ENCODE measurements at regions not wholly inside any gene's neighbourhood (a gene's known extent, or its start where the extent isn't known, plus 50 kb on each side); places are given as distances from the start of the nearest gene placed in this dataset.

DNA sequence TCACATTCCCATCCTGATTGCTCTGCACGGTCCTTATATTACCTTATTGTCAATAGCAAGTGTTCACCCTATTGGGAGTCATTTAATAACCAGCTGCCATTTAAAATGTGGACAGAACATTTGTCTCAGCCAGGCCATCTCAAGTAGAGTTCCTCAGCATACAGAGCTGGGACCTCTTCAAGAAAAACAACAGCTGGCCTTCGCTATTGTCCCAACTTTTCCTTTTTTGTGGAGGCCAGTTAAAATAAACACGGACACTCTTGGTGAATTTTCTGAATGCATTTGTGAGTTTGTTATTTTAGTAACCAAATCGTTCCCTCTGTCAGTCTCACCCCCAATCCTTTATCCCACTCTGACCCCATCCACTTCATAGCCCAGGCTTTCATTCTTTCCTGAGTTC lies 395.3 kb upstream of the PITX2 start:
- Histone ChIP-seq H3K4me1 (ENCODE audit: control insufficient read depth in 2 of 2, insufficient read depth in 2 of 2, low read length in 2 of 2) (no peaks in the 10 kb centered on the region), H3K27ac (ENCODE audit: low read length in 2 of 2) (no peak overlapping the region), H3K27me3 (replicated peaks in 1 of 4; ENCODE audit: control extremely low read depth in 1 of 4, control insufficient read depth in 3 of 4, insufficient read depth in 4 of 4, low read length in 3 of 4) (no peaks in the 10 kb centered on the region), H4K20me1 (ENCODE audit: control insufficient read depth, insufficient read depth, low read length, poor library complexity, severe bottlenecking) (no peaks in the 10 kb centered on the region), H3K79me2 (ENCODE audit: control insufficient read depth, insufficient read depth, low read length) (no peaks in the 10 kb centered on the region), H3K4me3 (ENCODE audit: control extremely low read depth in 1 of 5, extremely low read depth in 1 of 5, insufficient read depth in 1 of 5, low read depth in 2 of 5, low read length in 4 of 5) (no peak overlapping the region), H2AFZ (ENCODE audit: insufficient read depth, low read depth, low read length, poor library complexity, severe bottlenecking) (no peak overlapping the region), H3K9ac (ENCODE audit: low read length) (no peak overlapping the region), H3K36me3 (replicated peaks in 1 of 2; ENCODE audit: control extremely low read depth in 1 of 2, control insufficient read depth in 1 of 2, extremely low read depth in 1 of 2, insufficient read depth in 2 of 2, low read length in 1 of 2) (no peaks in the 10 kb centered on the region), H3K4me2 (replicated peaks; ENCODE audit: low read depth, low read length, poor library complexity, severe bottlenecking) (no peak overlapping the region), H3K9me3 (ENCODE audit: control extremely low read depth in 1 of 3, control insufficient read depth in 2 of 3, insufficient read depth in 1 of 3, low read length in 2 of 3) (no peaks in the 10 kb centered on the region)
- TF ChIP-seq EZH2 (IDR thresholded peaks at IDR 0.05; ENCODE audit: borderline replicate concordance, insufficient read depth, low read depth, low read length, poor library complexity, severe bottlenecking): no peak
- TF ChIP-seq, protein P1, sequence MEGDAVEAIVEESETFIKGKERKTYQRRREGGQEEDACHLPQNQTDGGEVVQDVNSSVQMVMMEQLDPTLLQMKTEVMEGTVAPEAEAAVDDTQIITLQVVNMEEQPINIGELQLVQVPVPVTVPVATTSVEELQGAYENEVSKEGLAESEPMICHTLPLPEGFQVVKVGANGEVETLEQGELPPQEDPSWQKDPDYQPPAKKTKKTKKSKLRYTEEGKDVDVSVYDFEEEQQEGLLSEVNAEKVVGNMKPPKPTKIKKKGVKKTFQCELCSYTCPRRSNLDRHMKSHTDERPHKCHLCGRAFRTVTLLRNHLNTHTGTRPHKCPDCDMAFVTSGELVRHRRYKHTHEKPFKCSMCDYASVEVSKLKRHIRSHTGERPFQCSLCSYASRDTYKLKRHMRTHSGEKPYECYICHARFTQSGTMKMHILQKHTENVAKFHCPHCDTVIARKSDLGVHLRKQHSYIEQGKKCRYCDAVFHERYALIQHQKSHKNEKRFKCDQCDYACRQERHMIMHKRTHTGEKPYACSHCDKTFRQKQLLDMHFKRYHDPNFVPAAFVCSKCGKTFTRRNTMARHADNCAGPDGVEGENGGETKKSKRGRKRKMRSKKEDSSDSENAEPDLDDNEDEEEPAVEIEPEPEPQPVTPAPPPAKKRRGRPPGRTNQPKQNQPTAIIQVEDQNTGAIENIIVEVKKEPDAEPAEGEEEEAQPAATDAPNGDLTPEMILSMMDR (IDR thresholded peaks at IDR 0.05): no peak
- Mint-ChIP-seq H3K27me3 (no peaks in the 10 kb centered on the region), H3K4me1 (no peaks in the 10 kb centered on the region), H3K4me3 (no peak overlapping the region), H3K27ac (no peak overlapping the region), H3K9me3 (ENCODE audit: insufficient read depth) (no peaks in the 10 kb centered on the region)
- ChIA-PET POLR2A (no interaction called here), CTCF (no interaction called here)
- WGBS (ENCODE audit: insufficient coverage): 83% methylated on average over 1 of the region's 4 CpGs
- no peak for DNase-seq
- ATAC-seq (ENCODE audit: low read depth): no peak
- intact Hi-C loops (cut with micrococcal nuclease): no loop called here

DNA sequence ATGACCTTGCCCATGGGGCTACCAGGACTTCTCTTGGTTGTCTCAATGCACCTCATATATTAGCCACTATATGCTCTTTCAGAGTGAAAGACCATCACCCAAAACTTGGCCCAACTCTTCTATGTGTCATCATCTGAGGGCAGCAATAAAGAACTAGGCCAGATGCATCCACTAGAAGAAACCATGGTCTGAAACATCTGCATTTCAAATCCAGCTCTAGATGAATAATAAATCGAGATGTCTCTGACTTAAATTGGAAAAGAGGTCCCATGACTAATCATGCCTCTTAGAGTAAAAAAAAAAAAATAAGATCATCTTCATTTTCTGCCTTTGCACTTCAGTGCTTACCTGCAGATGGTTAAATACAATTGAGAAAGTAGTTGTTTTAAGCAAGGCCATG lies 397.6 kb upstream of the PITX2 start:
- H3K9me3 Mint-ChIP-seq (ENCODE audit: insufficient read depth): no peaks in the 10 kb centered on the region
- H3K4me1 Mint-ChIP-seq: no peaks in the 10 kb centered on the region
- no peaks in the 10 kb centered on the region for H3K9me3 ChIP-seq (ENCODE audit: control extremely low read depth in 1 of 3, control insufficient read depth in 2 of 3, insufficient read depth in 1 of 3, low read length in 2 of 3)
- no peaks in the 10 kb centered on the region for H3K36me3 ChIP-seq (replicated peaks in 1 of 2; ENCODE audit: control extremely low read depth in 1 of 2, control insufficient read depth in 1 of 2, extremely low read depth in 1 of 2, insufficient read depth in 2 of 2, low read length in 1 of 2)
- H4K20me1 ChIP-seq (ENCODE audit: control insufficient read depth, insufficient read depth, low read length, poor library complexity, severe bottlenecking): no peaks in the 10 kb centered on the region
- H3K9ac ChIP-seq (ENCODE audit: low read length): no peak overlapping the region
- no peak overlapping the region for H2AFZ ChIP-seq (ENCODE audit: insufficient read depth, low read depth, low read length, poor library complexity, severe bottlenecking)
- DNase-seq: no peak
- H3K4me3 ChIP-seq (ENCODE audit: control extremely low read depth in 1 of 5, extremely low read depth in 1 of 5, insufficient read depth in 1 of 5, low read depth in 2 of 5, low read length in 4 of 5): no peak overlapping the region
- H3K27ac Mint-ChIP-seq: no peak overlapping the region
- no peak overlapping the region for H3K27ac ChIP-seq (ENCODE audit: low read length in 2 of 2)
- no peaks in the 10 kb centered on the region for H3K4me1 ChIP-seq (ENCODE audit: control insufficient read depth in 2 of 2, insufficient read depth in 2 of 2, low read length in 2 of 2)
- CTCF ChIA-PET: no interaction called here
- WGBS (ENCODE audit: insufficient coverage): no CpG with 5 or more reads among the region's 1 CpG
- H3K27me3 ChIP-seq (replicated peaks in 1 of 4; ENCODE audit: control extremely low read depth in 1 of 4, control insufficient read depth in 3 of 4, insufficient read depth in 4 of 4, low read length in 3 of 4): no peaks in the 10 kb centered on the region
- H3K79me2 ChIP-seq (ENCODE audit: control insufficient read depth, insufficient read depth, low read length): no peaks in the 10 kb centered on the region
- no peak overlapping the region for H3K4me2 ChIP-seq (replicated peaks; ENCODE audit: low read depth, low read length, poor library complexity, severe bottlenecking)
- POLR2A ChIA-PET: no interaction called here
- intact Hi-C loops (cut with micrococcal nuclease): no loop called here
- no peak for ATAC-seq (ENCODE audit: low read depth)
- TF ChIP-seq, protein P1 (IDR thresholded peaks at IDR 0.05): no peak
- no peak for TF ChIP-seq EZH2 (IDR thresholded peaks at IDR 0.05; ENCODE audit: borderline replicate concordance, insufficient read depth, low read depth, low read length, poor library complexity, severe bottlenecking)
- H3K27me3 Mint-ChIP-seq: no peaks in the 10 kb centered on the region
- H3K4me3 Mint-ChIP-seq: no peak overlapping the region

All from B cell (primary cell).